HL-60 (cell line): ENCODE measurements at regions not wholly inside any gene's neighbourhood (a gene's known extent, or its start where the extent isn't known, plus 50 kb on each side); places are given as distances from the start of the nearest gene placed in this dataset.

ENCODE experiments used
- DNase-seq, 2 experiments: peaks; one replicate each; pipeline ENCODE4 v3.0.0-alpha.2; 2010 to 2020; ENCODE audit warnings: low read depth in 1 of 2, low spot score in 1 of 2
- H3K27ac ChIP-seq: fragments of 250-450 bp; sonication (Bioruptor Pico); replicated peaks from 2 replicates; pipeline ENCODE4 v1.5.1; 2020; ENCODE audit warnings: mild to moderate bottlenecking, moderate library complexity
- H3K27me3 ChIP-seq: fragments of 250-450 bp; sonication (Bioruptor Pico); 2 replicates; pipeline ENCODE4 v1.5.1; 2021; ENCODE audit warnings: mild to moderate bottlenecking, moderate library complexity; ENCODE audit not compliant: insufficient read depth, poor library complexity, severe bottlenecking
- H3K4me3 ChIP-seq: replicated peaks from 2 replicates; pipeline ENCODE4 v1.5.1; 2011; ENCODE audit warnings: mild to moderate bottlenecking, control low read depth, low read length; ENCODE audit not compliant: insufficient read depth
- CTCF ChIP-seq: IDR thresholded peaks from one replicate; pipeline ENCODE4 v1.5.1; 2011; ENCODE audit warnings: low read length, control low read depth, inconsistent platforms; ENCODE audit not compliant: insufficient read depth
- GABPA ChIP-seq: IDR thresholded peaks from 2 replicates; pipeline ENCODE4 v1.6.1; 2012; ENCODE audit warnings: low read depth
- POLR2AphosphoS5 ChIP-seq: IDR thresholded peaks from 2 replicates; pipeline ENCODE4 v1.6.1; 2012; ENCODE audit warnings: low read depth
- REST ChIP-seq: IDR thresholded peaks from 2 replicates; pipeline ENCODE4 v1.6.1; 2012; ENCODE audit warnings: low read depth; ENCODE audit not compliant: insufficient replicate concordance
- SPI1 ChIP-seq: IDR thresholded peaks from 2 replicates; pipeline ENCODE4 v1.6.1; 2012; ENCODE audit warnings: low read depth, mild to moderate bottlenecking, borderline replicate concordance

- Histone ChIP-seq H3K4me3 (no peak overlapping the region), H3K27me3 (no peaks in the 10 kb centered on the region), H3K27ac (no peak overlapping the region)
- DNase-seq, result no peak
- TF ChIP-seq REST, result no peak
- no peak for TF ChIP-seq GABPA
Measured at GRCh38 chr2:212930556-212931260, 220.7 kb downstream of the IKZF2 start.

GRCh38 chr2:212929971-212930370 lies 221.4 kb downstream of the IKZF2 start:
- no peaks in the 10 kb centered on the region for H3K27me3 ChIP-seq
- TF ChIP-seq POLR2AphosphoS5 (no peak), GABPA (no peak), CTCF (no peak), SPI1 (no peak), REST (no peak)
- no peak overlapping the region for H3K27ac ChIP-seq
- DNase-seq, result no peak
- no peak overlapping the region for H3K4me3 ChIP-seq

- TF ChIP-seq CTCF (no peak), GABPA (no peak), REST (no peak), SPI1 (no peak), POLR2AphosphoS5 (no peak)
- DNase-seq, result no peak
- H3K27ac ChIP-seq, result no peak overlapping the region
Measured at GRCh38 chr2:212929116-212929515, 222.3 kb downstream of the IKZF2 start.

More at GRCh38 chr2:212929116-212929515, 222.3 kb downstream of the IKZF2 start:
- Histone ChIP-seq H3K27me3 (no peaks in the 10 kb centered on the region), H3K4me3 (no peak overlapping the region)
